Stimulated activated CD8-positive, alpha-beta memory T cell treated with anti-CD3 and anti-CD28 coated beads, Interleukin-7, amount 100 ng/mL, for 1 hour (primary cell): ENCODE measurements at regions not wholly inside any gene's neighbourhood (a gene's known extent, or its start where the extent isn't known, plus 50 kb on each side); places are given as distances from the start of the nearest gene placed in this dataset.
"Not testable (repeated sequence)": the region's sequence is repeated elsewhere in the genome, so short reads cannot be mapped to it uniquely, and the experiment has no call there.

Experiments used
- DNase-seq, 2 donors: peaks; one replicate each; pipeline ENCODE4 v3.0.0-alpha.2; 2020; ENCODE audit warnings: low read depth in 2 of 2

- no peak for DNase-seq
Measured at GRCh38 chr2:160730296-160730995, 236.8 kb upstream of the RBMS1 start.

GRCh38 chr2:160731415-160731814, 237.8 kb upstream of the RBMS1 start:
- no peak for DNase-seq

DNA sequence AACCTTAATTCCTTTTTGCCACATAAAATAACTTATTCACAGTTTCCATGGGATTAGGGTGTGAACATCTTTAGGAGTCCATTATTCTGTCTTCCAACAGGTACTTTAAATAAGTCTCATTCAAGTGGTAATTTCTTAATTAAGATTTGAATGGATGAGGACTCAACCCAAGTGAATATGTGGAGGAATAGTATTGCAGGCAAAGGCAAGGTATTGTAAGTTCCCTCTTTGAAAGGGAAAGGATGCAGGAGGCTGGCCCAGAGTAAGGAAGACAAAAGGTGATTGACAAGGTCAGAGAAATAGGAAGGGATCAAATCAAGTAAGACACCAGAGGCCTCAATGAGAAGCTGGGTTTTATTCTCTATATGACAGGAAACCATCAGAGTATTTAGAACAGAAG, 238.2 kb upstream of the RBMS1 start:
- DNase-seq = no peak

GRCh38 chr2:160735696-160736095, 242.1 kb upstream of the RBMS1 start:
- DNase-seq = no peak

DNA sequence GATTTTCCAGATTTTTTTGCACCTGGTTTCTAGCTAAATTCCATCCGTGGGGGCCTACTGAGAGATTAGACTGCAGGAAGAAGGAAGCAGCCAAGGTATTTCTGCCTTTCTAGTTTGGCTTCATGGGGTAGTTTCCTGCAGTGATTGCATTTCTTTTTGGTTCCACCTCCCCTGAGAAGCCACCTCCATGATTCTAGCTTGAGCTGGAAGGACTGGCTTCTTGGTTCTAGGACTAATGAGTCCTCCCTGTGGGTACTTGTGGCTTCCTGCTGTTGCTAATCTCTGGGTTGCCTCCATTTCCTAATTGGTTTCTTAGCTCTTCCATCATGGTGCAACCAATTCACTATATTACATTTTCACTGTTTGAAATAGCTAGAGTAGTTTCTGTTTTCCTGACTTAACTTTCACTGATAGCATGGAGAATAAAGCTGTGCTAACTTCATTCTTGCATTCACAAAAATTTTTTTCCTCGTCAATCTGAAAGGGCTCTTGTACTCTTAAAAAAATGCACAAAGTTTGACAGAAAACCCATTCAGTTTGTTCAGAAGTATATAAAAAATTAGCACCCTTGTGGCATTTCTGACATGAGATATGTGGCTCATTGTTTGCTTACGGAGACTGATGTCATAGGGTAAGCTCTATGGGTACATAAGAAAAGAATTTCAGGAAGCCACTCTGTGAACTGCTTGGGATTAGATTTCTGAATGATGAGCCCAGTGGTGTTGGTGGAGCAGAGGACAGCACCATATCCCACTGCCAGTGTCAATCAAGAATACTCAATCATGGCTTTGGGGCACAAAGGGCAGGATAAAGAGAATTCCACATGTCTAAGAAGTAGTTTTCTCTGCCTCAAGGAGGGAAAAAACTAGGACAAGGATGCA, 242.8 kb upstream of the RBMS1 start:
- no peak for DNase-seq

GRCh38 chr2:160737247-160737646, 243.6 kb upstream of the RBMS1 start:
- DNase-seq = no peak

DNA sequence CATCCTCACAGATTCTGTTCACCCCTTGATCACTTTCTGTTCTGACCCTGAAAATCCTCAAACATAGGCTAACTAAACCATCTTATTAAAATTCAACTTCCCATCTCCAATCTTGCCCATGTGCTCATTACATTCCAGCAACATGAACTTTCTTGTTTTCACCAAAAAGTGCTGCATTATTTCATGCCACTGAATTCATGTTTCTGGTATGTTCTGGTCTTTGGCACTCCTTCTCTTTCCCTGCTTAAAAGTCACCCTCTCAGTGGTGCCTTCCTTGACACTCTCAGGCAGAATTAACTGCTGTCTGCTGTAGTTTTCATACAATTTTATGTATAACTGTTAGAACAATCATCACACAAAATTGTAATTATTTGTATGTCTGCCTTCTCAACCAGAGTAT, 247.7 kb upstream of the RBMS1 start:
- DNase-seq = no peak

- DNase-seq = no peak
Measured at GRCh38 chr2:160741815-160742214, 248.2 kb upstream of the RBMS1 start.

DNA sequence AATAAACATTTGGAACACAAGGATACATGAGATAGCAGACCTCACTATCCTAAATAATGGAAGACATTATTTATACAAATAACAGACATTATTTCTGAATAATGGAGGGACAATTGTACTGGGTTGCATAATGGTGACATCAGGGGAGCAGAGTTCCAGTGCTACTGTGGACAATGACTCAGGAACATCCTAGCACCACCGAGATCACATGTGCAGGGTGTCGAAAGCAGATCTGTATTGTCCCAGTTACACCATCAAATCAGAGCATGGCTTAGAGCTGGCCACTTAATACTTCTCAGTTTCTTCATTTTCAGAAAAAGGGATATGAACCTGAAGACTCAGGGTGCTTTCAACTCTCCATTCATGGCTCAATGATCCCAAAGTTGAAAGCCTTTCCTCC, 249.1 kb upstream of the RBMS1 start:
- DNase-seq = no peak

DNA sequence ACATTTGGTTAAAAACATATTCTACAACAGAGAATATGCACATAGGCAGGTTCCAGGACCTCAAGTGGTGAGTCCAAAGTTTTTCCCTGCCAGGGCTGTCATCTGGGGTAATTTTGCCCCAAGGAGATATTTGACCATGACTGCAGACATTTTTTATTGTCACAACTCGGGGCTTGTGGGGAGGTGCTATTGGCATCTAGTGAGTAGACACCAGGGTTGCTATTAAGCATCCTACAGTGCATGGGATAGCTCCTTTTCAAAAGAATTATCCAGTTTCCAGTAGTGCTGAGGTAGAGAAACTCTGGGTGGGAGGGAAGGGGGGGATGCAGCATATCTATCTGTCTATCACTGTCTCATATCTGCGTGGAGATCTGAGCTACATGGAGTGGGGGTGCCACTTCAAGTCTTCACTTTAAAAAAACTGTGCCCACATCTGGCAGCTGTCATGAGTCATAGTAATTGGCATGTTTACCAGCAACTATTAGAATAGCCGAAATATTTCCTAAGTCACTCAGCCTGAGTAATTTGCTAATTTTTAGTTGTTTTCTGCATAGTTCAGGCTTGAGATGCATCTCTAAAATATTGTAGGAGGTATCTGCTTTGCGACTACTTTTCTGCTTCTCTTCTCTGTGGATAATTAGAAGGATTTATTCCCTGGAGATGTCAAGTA, 254.0 kb upstream of the RBMS1 start:
- DNase-seq = no peak

DNA sequence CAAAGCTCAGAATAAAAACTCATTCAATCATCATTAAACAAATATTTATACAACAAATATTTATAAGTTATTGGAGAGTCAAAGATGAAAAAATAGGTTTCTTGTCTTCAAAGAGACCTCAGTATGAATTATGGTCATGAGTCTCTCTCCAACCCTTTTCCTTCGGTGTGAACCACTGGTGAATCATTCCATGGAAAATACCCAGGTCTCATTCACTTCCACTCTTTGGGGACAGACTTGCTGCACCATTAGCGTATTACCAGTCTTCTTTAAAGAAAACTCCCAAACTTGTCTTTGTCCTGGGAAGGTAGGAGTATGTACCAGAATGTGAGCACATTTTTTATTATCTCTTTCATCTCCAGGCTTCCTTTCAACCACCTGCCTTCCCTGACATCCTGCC, 257.4 kb upstream of the RBMS1 start:
- no peak for DNase-seq

- no peak for DNase-seq
Measured at GRCh38 chr2:160752475-160753330, 259.1 kb upstream of the RBMS1 start.

DNA sequence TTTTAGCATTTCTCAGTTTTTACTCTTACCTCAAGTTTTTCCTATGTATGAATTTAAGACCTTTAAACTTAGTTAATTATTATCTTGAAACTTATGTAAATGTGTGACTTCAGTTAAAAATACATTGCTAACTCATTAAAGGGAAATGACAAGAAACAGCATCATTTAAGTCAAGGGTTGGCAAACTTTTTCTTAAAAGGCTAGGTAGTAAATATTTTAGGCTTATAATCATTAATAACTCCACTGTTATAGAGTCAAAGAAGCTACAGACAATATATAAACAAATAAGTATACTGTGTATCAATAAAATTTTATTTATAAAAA, 259.7 kb upstream of the RBMS1 start:
- no peak for DNase-seq

- DNase-seq = no peak
Measured at GRCh38 chr2:160753960-160754359, 260.4 kb upstream of the RBMS1 start.

DNA sequence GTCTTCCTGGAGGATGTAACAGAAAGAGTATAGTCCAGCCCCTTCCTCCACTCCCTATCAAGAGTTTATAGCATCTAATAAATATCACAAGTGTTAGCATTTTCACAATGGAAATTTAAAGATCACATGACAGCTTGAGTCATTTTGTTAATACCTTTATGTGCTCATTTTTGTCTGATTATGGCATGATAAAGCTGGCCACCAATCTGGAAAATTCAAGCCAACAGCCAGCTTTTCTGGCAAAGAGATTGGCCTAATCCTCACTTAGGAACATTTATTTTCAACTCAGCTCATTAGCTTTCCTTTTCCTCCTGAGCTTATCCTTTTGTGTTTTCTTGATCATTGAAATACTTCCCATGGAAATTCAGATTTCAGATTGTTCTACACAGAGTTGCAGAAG, 262.9 kb upstream of the RBMS1 start:
- no peak for DNase-seq

DNA sequence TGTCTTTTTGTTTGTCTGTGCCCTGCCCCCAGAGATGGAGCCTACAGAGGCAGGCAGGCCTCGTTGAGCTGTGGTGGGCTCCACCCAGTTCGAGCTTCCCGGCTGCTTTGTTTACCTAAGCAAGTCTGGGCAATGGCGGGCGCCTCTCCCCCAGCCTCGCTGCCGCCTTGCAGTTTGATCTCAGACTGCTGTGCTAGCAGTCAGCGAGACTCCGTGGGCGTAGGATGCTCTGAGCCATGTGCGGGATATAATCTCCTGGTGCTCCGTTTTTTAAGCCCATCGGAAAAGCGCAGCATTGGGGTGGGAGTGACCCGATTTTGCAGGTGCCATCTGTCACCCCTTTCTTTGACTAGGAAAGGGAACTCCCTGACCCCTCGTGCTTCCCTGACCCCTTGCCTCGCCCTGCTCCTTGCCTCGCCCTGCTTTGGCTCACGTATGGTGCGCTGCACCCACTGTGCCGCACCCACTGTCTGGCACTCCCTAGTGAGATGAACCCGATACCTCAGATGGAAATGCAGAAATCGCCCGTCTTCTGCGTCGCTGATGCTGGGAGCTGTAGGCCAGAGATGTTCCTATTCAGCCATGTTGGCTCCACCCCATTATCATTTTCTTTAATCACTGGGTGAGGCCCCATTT, 269.0 kb upstream of the RBMS1 start:
- not testable (repeated sequence) for DNase-seq

GRCh38 chr2:160783474-160783873, 289.9 kb upstream of the RBMS1 start:
- no peak for DNase-seq

- no peak for DNase-seq
Measured at GRCh38 chr2:160784034-160784433, 290.4 kb upstream of the RBMS1 start.

GRCh38 chr2:160790738-160791137, 297.1 kb upstream of the RBMS1 start:
- DNase-seq = no peak

DNA sequence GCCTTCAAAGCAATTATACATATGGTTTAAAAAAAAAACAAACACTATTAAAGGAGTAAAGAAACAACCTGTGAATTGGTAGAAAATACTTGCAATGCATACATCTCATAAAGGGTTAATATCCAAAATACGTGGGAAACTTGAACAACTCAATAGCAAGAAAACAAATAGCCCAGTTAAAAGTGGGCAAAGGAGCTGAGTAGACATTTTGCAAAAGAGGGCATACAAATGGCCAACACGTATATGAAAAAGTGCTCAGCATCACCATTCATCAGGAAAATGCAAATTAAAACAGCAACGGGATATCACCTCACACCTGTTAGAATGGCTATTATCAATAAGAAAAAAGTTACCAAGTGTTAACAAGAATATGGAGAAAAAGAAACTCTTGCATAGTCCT, 298.3 kb upstream of the RBMS1 start:
- no peak for DNase-seq

DNA sequence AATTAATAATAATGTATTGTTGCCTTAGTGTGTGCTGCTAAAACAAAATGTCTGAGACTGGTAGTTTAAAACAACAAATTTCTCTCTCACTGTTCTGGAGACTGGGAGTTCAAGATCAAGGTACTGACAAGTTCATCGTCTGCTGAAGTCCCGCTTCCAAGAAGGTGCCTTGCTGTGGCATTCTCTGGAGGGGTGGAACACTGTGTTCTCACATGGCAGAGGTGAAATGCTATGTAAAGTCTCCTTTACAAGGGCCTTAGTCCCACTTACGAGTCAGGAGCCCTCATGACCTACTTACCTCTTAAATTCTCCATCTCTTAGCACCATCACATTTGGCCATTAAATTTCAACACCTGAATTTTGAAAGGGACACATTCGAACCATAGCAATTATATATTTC, 299.2 kb upstream of the RBMS1 start:
- no peak for DNase-seq
